Astrocyte (in vitro differentiated cells and primary cell): ENCODE measurements at regions not wholly inside any gene's neighbourhood (a gene's known extent, or its start where the extent isn't known, plus 50 kb on each side); places are given as distances from the start of the nearest gene placed in this dataset.

Source experiments
- EZH2 ChIP-seq: IDR thresholded peaks from 2 replicates; pipeline ENCODE4 v1.6.1; 2012; ENCODE audit warnings: mild to moderate bottlenecking, low read length, inconsistent platforms; ENCODE audit not compliant: insufficient read depth
- TF ChIP-seq, protein P1 (sequence below): IDR thresholded peaks from 2 replicates; pipeline ENCODE4 v1.5.1; 2011; ENCODE audit warnings: low read depth, mild to moderate bottlenecking, inconsistent platforms, low read length, moderate library complexity; ENCODE audit not compliant: insufficient read depth

DNA sequence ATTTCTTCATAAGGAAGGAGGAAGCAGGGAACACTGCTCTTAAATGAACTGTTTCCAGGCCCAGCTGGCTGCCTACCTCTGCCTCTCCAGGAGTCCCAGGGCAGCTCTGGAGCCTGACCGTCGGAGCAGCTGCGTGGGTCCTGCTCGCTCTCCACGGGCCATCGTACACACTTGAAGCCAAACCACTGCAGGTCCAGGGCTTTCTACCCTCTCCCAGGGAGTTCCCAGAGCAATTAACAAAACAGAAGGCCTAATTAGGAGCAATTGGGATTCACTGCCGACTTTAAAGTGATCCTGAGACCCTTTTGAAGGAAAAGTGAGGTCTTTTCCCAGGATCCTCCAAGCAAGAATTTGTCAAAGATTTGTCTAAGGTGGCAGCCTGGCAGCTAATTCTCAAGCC, 76.9 kb downstream of the OTX2 start:
- no peak for TF ChIP-seq EZH2
- TF ChIP-seq, protein P1, sequence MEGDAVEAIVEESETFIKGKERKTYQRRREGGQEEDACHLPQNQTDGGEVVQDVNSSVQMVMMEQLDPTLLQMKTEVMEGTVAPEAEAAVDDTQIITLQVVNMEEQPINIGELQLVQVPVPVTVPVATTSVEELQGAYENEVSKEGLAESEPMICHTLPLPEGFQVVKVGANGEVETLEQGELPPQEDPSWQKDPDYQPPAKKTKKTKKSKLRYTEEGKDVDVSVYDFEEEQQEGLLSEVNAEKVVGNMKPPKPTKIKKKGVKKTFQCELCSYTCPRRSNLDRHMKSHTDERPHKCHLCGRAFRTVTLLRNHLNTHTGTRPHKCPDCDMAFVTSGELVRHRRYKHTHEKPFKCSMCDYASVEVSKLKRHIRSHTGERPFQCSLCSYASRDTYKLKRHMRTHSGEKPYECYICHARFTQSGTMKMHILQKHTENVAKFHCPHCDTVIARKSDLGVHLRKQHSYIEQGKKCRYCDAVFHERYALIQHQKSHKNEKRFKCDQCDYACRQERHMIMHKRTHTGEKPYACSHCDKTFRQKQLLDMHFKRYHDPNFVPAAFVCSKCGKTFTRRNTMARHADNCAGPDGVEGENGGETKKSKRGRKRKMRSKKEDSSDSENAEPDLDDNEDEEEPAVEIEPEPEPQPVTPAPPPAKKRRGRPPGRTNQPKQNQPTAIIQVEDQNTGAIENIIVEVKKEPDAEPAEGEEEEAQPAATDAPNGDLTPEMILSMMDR: no peak
